ENCODE measurements at regions not wholly inside any gene's neighbourhood (a gene's known extent, or its start where the extent isn't known, plus 50 kb on each side); places are given as distances from the start of the nearest gene placed in this dataset.

GRCh38 chr10:110429301-110429700 lies 68.4 kb upstream of the DUSP5 start:
- TF ChIP-seq EZH2 (IDR thresholded peaks at IDR 0.05; ENCODE audit: borderline replicate concordance, low read length): no peak
- no peak for TF ChIP-seq CTCF (IDR thresholded peaks at IDR 0.05; ENCODE audit: low read length)
- H3K27me3 ChIP-seq (ENCODE audit: insufficient read depth, low read length): no peaks in the 10 kb centered on the region
- H4K20me1 ChIP-seq (ENCODE audit: insufficient read depth, low read length): no peaks in the 10 kb centered on the region
- H3K36me3 ChIP-seq (ENCODE audit: insufficient read depth, low read length): no peaks in the 10 kb centered on the region; the same call in 1 of the 2 replicates
- H3F3A ChIP-seq (ENCODE audit: insufficient read depth, low read length): no peaks in the 10 kb centered on the region
- H3K9ac ChIP-seq (ENCODE audit: low read length): no peak overlapping the region
- H3K4me3 ChIP-seq (ENCODE audit: low read depth, low read length, poor library complexity, severe bottlenecking): no peak overlapping the region
- H3K79me2 ChIP-seq (ENCODE audit: insufficient read depth, low read length): no peaks in the 10 kb centered on the region
- H3K4me1 ChIP-seq (ENCODE audit: insufficient read depth, low read length, severe bottlenecking): peaks cover 44% of the 10 kb centered on the region
- 0 out of 2 replicates have a peak, but pooled peaks cover 6% of the 10 kb centered on the region for H3K9me3 ChIP-seq (ENCODE audit: low read length)
- no peaks in the 10 kb centered on the region for H3K9me2 ChIP-seq (ENCODE audit: low read depth, low read length)
- H3K27ac ChIP-seq (ENCODE audit: low read depth, low read length, poor library complexity, severe bottlenecking): no peak overlapping the region
- H2AFZ ChIP-seq (ENCODE audit: low read length): no peak overlapping the region
- H3K4me2 ChIP-seq (ENCODE audit: low read length): no peak overlapping the region

DNA sequence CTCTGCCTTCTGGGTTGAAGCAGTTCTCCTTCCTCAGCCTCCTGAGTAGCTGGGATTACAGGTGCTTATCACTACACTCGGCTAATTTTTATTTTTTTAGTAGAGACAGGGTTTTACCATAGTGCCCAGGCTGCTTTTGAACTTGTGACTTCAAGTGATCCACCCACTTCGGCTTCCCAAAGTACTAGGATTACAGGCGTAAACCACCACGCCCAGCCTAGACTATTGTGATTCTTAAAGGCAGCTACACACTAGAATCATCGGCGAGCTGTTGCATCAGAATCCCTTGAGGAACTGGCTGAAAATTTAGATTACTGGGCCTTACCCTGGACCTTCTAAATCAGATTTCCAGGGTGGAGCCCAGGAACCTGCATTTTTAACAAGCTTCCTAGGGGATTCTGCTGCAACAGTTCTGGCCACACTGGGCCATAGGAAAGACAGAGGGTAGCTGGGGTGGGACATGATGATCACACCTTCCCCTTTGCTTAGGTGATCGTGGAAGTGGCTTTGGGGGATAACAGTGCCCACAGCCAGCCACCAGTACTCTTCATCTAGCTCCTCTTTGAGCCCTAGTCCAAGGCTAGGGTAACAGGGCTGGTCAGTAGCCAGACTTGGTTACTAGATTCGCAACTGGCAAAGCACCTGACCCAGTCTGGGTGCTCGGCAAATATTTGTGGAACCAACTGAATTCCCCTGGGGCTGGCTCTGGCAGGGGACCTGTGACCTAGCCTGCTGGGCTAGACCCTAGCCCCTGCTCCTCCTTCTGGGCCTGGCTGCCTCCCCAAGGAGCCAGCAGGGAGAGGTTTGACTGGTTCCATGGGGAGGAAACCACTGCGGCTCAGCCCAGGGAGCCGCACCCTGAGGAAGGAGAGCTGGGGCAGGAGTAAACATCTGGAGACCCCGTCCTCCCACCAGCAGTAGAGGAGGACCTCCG lies 67.1 kb upstream of the DUSP5 start:
- no peaks in the 10 kb centered on the region for H3K79me2 ChIP-seq (ENCODE audit: insufficient read depth, low read length)
- H3K4me3 ChIP-seq (ENCODE audit: low read depth, low read length, poor library complexity, severe bottlenecking): no peak overlapping the region
- no peak overlapping the region for H2AFZ ChIP-seq (ENCODE audit: low read length)
- H3K27ac ChIP-seq (ENCODE audit: low read depth, low read length, poor library complexity, severe bottlenecking): no peak overlapping the region
- no peaks in the 10 kb centered on the region for H4K20me1 ChIP-seq (ENCODE audit: insufficient read depth, low read length)
- H3K27me3 ChIP-seq (ENCODE audit: insufficient read depth, low read length): no peaks in the 10 kb centered on the region
- no peaks in the 10 kb centered on the region for H3F3A ChIP-seq (ENCODE audit: insufficient read depth, low read length)
- no peaks in the 10 kb centered on the region for H3K9me2 ChIP-seq (ENCODE audit: low read depth, low read length)
- 0 out of 2 replicates have a peak, but pooled peaks cover 6% of the 10 kb centered on the region for H3K9me3 ChIP-seq (ENCODE audit: low read length)
- H3K4me2 ChIP-seq (ENCODE audit: low read length): no peak overlapping the region
- no peaks in the 10 kb centered on the region; the same call in 1 of the 2 replicates for H3K36me3 ChIP-seq (ENCODE audit: insufficient read depth, low read length)
- no peak overlapping the region for H3K9ac ChIP-seq (ENCODE audit: low read length)
- TF ChIP-seq EZH2 (IDR thresholded peaks at IDR 0.05; ENCODE audit: borderline replicate concordance, low read length): no peak
- no peak for TF ChIP-seq CTCF (IDR thresholded peaks at IDR 0.05; ENCODE audit: low read length)
- H3K4me1 ChIP-seq (ENCODE audit: insufficient read depth, low read length, severe bottlenecking): peaks cover 52% of the 10 kb centered on the region

- Histone ChIP-seq H3K79me2 (ENCODE audit: insufficient read depth, low read length) (no peaks in the 10 kb centered on the region), H3K27ac (ENCODE audit: low read depth, low read length, poor library complexity, severe bottlenecking) (no peak overlapping the region), H3K4me2 (ENCODE audit: low read length) (no peak overlapping the region), H2AFZ (ENCODE audit: low read length) (no peak overlapping the region), H3F3A (ENCODE audit: insufficient read depth, low read length) (no peaks in the 10 kb centered on the region), H3K9me2 (ENCODE audit: low read depth, low read length) (no peaks in the 10 kb centered on the region), H3K4me1 (ENCODE audit: insufficient read depth, low read length, severe bottlenecking) (peaks cover 42% of the 10 kb centered on the region), H3K9ac (ENCODE audit: low read length) (no peak overlapping the region), H3K9me3 (ENCODE audit: low read length) (0 out of 2 replicates have a peak, but pooled peaks cover 6% of the 10 kb centered on the region), H3K27me3 (ENCODE audit: insufficient read depth, low read length) (no peaks in the 10 kb centered on the region), H3K4me3 (ENCODE audit: low read depth, low read length, poor library complexity, severe bottlenecking) (no peak overlapping the region), H3K36me3 (ENCODE audit: insufficient read depth, low read length) (no peaks in the 10 kb centered on the region; the same call in 1 of the 2 replicates), H4K20me1 (ENCODE audit: insufficient read depth, low read length) (no peaks in the 10 kb centered on the region)
- TF ChIP-seq CTCF (IDR thresholded peaks at IDR 0.05; ENCODE audit: low read length) (no peak), EZH2 (IDR thresholded peaks at IDR 0.05; ENCODE audit: borderline replicate concordance, low read length) (no peak)
Measured at GRCh38 chr10:110431659-110432058, 66.0 kb upstream of the DUSP5 start.

All from OCI-LY1 (cell line).